Head of caudate nucleus (tissue), 42 donors: ENCODE measurements at regions not wholly inside any gene's neighbourhood (a gene's known extent, or its start where the extent isn't known, plus 50 kb on each side); places are given as distances from the start of the nearest gene placed in this dataset.
"Not testable (repeated sequence)": the region's sequence is repeated elsewhere in the genome, so short reads cannot be mapped to it uniquely, and the experiment has no call there.

Source experiments
- DNase-seq, 42 donors: peaks; one replicate each; pipeline versions ENCODE4 v3.0.0 to v3.0.0-alpha.2; 2020 to 2021; ENCODE audit warnings: mixed read lengths in 7 of 42
- intact Hi-C: fragments of 100-400 bp; cut with DNase I; formaldehyde crosslinking; loops from one replicate; pipeline ENCODE4 v1.15.0; 2022

DNA sequence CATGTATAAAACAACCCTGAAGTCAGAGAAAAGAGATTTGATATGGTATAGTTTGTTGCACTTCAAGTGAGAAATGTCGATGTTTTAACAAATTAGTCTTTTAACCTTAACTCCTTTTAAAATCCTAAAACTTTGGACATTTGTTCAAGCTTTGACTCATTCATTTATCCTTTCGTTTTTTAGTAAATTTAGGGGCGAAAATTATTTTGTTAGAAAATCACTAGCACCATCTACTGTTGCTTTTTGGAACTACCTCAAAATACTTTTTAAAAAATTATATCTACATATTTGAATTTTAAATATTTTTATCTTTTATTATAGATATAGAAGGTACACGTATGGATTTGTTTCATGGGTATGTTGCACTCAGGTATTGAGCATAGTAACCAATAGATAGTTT is 165.1 kb upstream of the POF1B start:
- intact Hi-C loops = loop anchor here (5.0 kb wide), 1 partner anchor 432 kb away; no protein-coding TSS in a partner anchor
- DNase-seq = no peak

DNA sequence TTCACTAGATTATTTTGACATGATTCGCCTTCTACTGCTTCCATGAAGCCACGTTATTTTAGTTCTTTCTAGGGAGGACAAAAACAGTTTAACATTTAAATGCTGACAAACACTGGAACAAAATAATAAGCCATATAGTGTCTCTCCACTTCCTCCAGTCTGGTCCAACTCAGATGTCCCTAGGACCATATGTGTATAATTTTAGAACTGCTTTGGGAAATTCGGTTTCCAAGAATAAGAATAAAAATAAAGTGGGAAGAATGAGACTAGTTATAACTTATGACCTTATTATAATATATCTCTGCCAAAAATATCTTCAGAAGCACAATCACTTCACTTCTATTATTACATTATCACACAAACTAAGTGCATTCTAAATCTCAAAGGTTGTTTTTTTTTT is 164.4 kb upstream of the POF1B start:
- no peak for DNase-seq
- intact Hi-C loops = no loop called here

DNA sequence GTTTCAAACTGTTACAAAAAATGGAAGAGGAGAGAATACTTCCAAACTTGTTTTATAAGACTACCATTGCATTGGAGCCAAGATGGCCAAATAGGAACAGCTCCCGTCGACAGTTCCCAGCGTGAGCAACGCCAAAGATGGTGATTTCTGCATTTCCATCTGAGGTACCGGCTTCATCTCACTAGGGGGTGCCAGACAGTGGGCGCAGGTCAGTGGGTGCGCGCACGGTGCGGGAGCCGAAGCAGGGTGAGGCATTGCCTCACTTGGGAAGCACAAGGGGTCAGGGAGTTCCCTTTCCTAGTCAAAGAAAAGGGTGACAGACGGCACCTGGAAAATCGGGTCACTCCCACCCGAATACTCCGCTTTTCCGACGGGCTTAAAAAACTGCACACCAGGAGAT is 149.7 kb upstream of the POF1B start:
- DNase-seq, intact Hi-C loops: not testable (repeated sequence)

DNA sequence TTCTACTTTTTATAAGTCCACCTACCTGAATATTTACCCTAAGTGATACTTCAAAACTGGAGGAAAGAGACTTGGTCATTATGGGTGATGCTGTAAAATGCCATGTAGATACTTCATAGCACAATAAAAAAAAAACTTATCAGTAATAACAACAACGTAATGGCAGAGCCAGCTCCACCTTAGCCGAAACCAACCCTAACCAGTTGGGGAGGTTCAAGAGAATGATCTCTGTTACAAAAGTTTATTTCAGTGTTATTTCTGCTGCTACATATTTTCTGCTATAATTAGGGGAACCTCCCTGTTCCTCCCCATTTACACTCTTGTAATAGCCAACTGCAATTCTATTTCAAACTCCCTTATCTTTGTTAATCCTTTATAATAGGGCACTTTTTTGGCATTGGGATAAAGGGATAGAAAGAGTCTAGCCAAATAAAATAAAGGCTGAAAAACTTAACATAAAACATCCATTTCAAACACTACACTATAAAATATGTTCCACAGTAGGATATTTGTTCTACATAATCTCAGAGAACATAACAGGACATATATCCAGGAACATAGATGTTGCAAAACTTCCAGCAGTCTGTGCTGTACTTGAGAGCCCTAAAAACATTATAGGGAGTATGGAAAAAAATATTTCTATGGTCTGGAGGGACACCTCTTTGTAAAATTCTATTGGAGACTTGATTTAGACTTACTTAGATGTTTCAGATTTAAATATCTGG is 138.7 kb upstream of the POF1B start:
- intact Hi-C loops = no loop called here
- no peak for DNase-seq

DNA sequence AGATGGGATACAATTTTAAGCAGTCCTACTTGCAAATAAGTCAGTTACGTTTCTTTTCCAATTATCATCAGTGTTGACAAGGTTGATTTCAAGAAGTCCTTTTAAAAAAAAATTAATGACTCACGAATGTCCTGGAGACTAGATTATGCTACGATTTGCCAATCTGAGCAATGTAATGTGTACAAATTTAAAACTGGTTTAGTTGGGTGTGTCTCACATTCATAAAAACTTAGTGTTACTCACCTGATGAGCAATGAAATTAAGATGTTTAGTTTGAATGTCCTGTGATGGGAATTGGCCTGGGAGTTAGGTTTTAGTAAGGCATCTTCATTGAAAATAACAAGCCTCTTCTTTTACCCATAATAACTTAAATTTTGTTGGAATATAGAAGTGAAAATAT is 136.7 kb upstream of the POF1B start:
- DNase-seq = no peak
- intact Hi-C loops = no loop called here

DNA sequence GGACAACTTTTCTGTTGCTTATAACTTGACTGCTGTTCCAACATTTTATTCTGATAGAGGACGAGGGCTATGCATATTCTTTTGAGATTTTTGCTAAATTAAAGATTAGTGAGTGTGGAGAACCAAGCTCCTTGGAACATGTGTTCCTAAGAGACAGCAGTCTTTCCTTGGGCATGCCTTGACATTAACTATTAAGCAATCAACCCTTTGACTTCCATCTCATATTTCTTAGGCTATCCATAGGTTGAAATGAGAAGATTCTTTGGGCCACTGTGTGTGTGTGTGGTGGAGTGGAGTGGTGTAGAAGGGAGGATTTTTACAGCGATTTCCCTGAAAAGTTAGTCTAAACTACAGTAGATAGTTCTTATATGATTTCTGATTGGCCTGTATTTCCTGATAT is 127.4 kb upstream of the POF1B start:
- no peak for DNase-seq
- intact Hi-C loops = no loop called here

DNA sequence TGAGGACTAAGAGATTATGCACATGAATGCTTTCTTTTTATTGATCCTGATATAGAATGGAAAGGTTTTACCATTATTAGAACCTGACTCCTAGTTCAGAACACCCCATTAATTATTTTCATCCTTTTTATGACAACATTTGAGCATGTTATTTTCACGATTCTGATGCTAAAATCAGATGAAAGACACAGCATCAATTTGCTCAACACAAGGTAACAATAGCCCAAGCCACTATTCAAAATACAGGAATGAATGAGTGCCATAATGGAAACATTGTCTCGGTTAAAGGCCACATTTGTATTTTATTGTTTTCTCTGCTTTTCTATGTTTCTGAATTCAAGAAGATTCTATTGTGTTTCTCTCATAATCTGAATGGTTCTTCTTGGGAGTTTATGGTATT is 126.3 kb upstream of the POF1B start:
- intact Hi-C loops = no loop called here
- DNase-seq = no peak

DNA sequence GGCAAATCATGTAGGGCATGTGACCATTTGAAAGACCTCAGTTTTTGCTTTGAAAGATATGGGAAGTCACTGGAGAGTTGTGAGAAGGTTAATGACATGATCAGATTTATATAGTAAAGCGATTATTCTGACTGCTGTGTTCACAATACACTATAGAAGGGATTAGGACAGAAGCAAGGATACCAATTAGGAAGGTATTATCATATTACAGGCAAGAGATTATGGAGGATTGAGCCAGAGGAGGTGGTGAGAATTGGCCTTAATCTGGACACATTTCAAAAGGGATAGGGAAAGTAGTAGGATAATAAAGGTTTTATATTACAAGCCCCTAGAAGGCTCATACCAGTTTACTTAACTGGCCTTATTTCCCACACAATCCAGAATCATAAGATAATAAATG is 124.9 kb upstream of the POF1B start:
- intact Hi-C loops = no loop called here
- DNase-seq = no peak

DNA sequence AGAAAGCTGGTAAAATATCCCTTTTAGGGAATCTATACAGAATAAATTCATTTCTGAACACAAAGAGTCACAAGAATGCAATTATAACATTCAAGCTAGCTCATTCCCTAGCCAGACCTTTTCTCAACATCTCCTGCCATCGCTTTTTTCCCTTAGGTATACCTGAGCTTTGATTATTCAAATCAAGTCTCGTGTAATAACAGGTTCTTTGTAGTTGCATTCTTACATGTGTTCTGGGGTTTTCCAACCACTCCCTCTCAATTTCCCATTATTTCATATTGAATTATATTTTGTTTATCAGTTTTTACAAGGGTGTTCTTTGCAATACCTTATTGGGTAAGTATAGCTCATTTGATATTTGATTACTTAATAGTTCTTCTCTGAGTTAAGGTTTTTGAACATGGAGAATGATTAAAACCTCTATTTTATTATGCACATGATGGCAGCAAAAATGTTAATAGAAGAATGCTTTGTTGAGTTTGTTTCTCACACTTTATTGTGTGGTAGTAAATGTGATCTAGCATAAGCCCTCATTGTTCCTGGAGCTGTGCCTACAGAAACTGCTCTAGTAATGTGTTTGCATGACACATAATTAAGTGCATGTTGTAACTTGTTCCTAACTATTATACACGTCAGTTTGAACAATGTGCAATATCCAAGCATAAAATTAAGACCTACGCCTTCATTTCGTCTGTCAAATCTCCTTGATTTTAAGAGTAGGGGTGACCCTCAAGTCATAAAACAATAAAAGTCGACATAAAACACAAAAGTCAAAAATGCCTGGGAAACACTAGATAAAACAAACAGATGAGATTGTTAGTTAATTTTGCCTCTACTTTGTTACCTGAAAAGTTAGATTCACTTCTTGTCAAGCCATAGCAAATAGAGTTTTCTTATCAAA is 124.0 kb upstream of the POF1B start:
- intact Hi-C loops = no loop called here
- DNase-seq = no peak

DNA sequence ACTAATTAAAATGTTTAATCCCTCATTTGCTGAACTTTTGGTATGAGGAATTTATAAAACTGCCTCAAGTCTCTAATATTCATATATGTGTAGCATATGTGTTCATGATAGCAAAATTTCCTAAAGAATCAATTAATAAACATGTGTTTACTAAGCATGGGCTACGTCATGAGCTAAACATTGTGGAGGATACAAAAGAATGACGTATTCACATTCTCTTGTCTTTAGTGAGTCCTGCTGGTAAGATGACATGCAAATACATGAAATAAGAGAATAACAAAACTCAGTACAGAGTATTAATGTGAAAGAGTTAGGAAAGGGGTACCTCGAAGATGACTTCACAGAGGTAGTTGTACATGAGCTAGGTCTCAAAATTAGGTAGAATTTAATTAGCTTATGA is 121.9 kb upstream of the POF1B start:
- intact Hi-C loops = no loop called here
- DNase-seq = no peak

DNA sequence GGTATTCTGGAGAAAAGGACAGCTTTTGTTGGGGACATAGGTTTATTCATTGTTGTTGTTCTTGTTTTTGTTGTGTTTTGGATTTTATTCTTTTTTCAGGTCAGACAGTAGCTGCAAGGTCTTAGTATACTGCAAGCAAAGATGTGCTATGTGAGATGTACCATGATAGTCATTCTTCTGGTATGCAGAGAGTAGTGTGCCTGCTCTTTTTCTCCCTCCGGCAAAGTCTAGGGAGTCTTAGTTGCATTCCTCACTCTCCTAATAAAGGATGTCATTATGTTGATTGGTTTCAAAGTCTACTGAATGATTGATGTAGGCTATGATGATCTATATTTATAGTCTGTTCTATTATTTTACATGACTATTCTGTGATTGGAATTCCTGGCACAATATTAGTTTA is 119.9 kb upstream of the POF1B start:
- intact Hi-C loops = no loop called here
- DNase-seq = no peak

DNA sequence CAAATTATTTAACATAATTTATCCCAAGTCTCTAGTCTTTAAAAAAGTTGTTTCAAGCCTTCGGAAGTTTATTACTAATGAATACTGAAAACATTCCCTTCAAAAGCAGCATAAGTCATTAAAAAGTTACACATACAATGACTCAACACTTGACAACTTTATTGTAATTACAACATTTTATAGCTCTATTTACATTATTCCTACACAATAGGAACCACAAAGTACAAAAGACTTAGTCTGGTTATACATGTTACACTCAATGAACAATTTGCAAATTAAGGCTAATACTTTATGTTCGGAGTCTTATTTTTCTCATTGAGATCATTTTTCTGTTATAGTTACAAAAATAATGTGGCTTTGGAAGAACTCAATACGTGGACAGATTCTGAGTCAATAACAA is 114.4 kb upstream of the POF1B start:
- intact Hi-C loops = no loop called here
- DNase-seq = no peak

DNA sequence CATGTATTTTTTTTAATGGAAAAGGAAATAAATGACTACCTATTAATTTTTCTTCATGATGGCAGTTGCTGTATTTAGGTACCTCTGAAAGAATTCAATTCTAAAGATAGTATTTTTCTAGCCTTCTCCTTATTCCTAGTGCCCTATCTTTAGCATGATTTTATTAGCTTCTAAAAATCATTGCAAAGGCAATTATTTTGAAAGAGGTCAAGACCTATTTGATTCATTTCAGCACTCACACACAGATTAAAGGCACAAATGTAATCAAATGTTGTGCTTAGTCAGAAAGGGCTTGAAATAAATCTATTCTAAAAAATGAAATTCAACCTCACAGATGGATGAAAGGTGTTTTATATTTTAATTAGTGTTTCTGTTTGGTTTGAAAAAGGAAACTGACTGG is 74.8 kb upstream of the POF1B start:
- DNase-seq = no peak
- intact Hi-C loops = no loop called here

DNA sequence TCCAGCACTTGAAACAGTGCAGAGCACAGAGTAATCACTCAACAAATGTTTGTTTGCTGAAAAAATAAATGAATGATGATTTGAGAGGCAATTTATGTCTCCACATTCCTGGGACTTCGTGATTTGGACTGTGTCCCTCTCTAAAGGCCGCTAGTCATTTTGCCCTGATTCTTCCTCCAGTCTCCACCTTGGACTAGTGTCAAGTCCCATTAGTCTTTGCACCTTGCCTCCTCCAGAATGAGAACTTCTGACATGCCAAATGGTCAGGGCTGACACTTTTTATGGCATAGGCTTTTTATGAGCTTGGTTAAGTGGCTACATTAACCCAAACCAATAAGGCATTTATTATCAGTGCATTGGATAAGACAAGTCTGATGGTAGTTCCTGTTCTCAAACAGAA is 65.1 kb upstream of the POF1B start:
- DNase-seq = no peak
- intact Hi-C loops = no loop called here
